Ectodermal cell (in vitro differentiated cells): ENCODE measurements at regions not wholly inside any gene's neighbourhood (a gene's known extent, or its start where the extent isn't known, plus 50 kb on each side); places are given as distances from the start of the nearest gene placed in this dataset.
"Not testable (repeated sequence)": the region's sequence is repeated elsewhere in the genome, so short reads cannot be mapped to it uniquely, and the experiment has no call there.

Experiments used
- H3K27ac ChIP-seq: 2 replicates; pipeline ENCODE4 v1.7.0; 2013; ENCODE audit warnings: mild to moderate bottlenecking, low read depth, low read length; ENCODE audit not compliant: insufficient read depth, poor library complexity, severe bottlenecking
- H3K27me3 ChIP-seq: 2 replicates; pipeline ENCODE4 v1.7.0; 2013; ENCODE audit warnings: mild to moderate bottlenecking, low read length; ENCODE audit not compliant: insufficient read depth, control insufficient read depth, poor library complexity, severe bottlenecking
- H3K36me3 ChIP-seq: one replicate; pipeline ENCODE4 v1.7.0; 2013; ENCODE audit warnings: low read length; ENCODE audit not compliant: control insufficient read depth, insufficient read depth
- H3K4me1 ChIP-seq: one replicate; pipeline ENCODE4 v1.7.0; 2013; ENCODE audit warnings: low read length; ENCODE audit not compliant: control insufficient read depth, insufficient read depth
- H3K4me3 ChIP-seq: 2 replicates; pipeline ENCODE4 v1.7.0; 2013; ENCODE audit warnings: low read depth, low read length, control low read depth; ENCODE audit not compliant: insufficient read depth
- H3K9me3 ChIP-seq: 2 replicates; pipeline ENCODE4 v1.7.0; 2013; ENCODE audit warnings: mild to moderate bottlenecking, low read length, moderate library complexity; ENCODE audit not compliant: control insufficient read depth
- WGBS, 2 experiments: methylation state at CpG; one replicate each; pipeline ENCODE4 v1.1.7; 2013; ENCODE audit warnings: missing lambda C conversion rate in 2 of 2; 5-methylcytosine and 5-hydroxymethylcytosine counted together

DNA sequence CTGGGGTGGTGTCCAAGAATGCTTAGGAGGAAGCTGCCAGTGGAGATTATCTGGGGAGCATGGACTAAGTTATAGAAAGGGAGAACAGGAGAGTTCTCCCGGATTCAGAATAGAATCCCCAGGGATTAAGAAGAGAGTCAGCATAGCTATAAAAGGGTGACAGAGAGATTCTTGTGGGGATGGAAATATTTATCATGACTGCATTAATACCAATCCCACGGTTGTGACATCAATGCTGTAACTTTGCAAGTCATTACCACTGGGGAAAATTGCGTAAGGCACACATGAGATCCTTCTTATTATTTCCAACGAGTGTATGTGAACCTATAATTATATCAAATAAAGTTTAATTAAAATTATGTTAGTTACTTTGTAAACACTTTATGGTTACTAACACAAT, 447.9 kb upstream of the TMEM132C start:
- no peak overlapping the region for H3K27ac ChIP-seq
- H3K4me1 ChIP-seq = peaks cover 7% of the 10 kb centered on the region
- no peak overlapping the region for H3K4me3 ChIP-seq
- no peaks in the 10 kb centered on the region for H3K27me3 ChIP-seq
- WGBS, 2 experiments = 94 to 100% methylated on average over 2 to 3 of the region's 4 CpGs
- no peaks in the 10 kb centered on the region for H3K36me3 ChIP-seq
- no peaks in the 10 kb centered on the region for H3K9me3 ChIP-seq

DNA sequence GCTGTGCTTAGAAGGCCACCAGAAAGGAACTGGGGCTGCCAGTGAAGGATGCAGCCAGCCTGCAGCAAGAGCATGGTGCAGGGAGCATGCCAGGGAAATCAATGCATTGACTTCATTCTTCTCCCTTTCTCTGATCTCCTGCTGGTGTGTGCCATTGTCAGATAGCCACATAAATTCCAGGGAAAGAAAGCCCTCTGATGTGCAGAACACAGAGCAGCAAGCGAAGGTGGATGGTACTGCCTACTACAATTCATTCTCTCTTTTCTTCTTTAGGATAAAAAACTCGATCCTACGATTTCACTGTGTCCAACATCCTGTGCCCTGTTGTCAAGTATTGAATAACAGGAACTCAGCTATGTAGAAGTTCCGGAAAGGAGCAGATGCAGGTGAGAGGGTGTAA, 446.7 kb upstream of the TMEM132C start:
- Histone ChIP-seq H3K4me1 (peaks cover 7% of the 10 kb centered on the region), H3K36me3 (no peaks in the 10 kb centered on the region), H3K9me3 (no peaks in the 10 kb centered on the region), H3K27me3 (no peaks in the 10 kb centered on the region), H3K27ac (no peak overlapping the region), H3K4me3 (no peak overlapping the region)
- 61 to 71% methylated on average over 4 of the region's 4 CpGs for WGBS, 2 experiments

DNA sequence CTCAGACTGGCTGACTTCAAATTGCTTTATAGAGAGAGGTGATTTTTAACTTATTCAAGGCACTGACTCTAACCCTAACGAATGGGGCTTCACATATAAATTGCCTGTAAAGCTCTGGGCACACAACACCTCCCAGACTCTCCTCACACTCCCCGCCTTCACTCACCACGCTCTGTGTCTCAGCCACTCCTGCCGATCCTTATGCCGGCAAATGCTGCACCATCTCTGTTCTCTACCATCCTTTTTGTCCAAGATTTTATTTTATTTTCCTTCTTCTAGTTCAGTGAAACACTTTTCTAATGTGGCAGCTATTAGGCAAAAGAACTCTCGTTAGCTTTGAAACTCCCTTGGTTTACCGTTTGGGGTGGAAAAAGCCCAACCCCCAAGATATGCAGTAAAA, 446.1 kb upstream of the TMEM132C start:
- Histone ChIP-seq H3K36me3 (no peaks in the 10 kb centered on the region), H3K27me3 (no peaks in the 10 kb centered on the region), H3K27ac (no peak overlapping the region), H3K4me3 (no peak overlapping the region), H3K9me3 (no peaks in the 10 kb centered on the region), H3K4me1 (peaks cover 7% of the 10 kb centered on the region)
- WGBS, 2 experiments = 87 to 92% methylated on average over 7 of the region's 7 CpGs

DNA sequence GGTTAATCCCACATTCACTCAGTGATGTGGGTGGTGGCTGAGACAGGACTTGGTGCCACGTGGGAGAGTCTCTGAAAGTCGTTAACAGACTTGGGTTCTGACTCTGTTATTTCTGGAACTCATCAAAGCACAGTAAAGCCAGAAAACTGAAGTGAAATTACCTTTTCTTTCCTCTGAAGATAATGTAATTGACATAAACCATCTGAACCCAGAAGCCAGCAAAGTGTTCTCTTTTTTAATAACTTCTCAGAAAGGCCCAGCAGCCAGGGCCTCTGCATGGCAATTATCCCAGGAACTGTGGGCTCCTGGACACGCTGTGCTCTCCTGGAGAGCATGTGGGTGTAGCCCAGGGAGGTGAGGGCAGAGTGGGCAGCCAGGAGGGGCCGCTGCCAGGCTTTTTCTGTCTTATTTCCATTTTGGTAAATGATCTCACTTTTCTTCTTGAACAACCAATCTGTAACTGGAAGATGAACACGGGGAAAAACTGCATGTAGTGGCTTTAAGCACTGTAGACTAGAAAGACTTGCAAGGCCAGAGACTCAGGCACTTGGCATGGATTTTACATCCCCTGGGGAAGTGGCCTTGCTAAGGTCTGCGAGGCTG, 444.1 kb upstream of the TMEM132C start:
- Histone ChIP-seq H3K27ac (no peak overlapping the region), H3K4me1 (peaks cover 7% of the 10 kb centered on the region), H3K27me3 (no peaks in the 10 kb centered on the region), H3K36me3 (no peaks in the 10 kb centered on the region), H3K9me3 (no peaks in the 10 kb centered on the region), H3K4me3 (no peak overlapping the region)
- 89 to 90% methylated on average over 6 of the region's 6 CpGs for WGBS, 2 experiments

DNA sequence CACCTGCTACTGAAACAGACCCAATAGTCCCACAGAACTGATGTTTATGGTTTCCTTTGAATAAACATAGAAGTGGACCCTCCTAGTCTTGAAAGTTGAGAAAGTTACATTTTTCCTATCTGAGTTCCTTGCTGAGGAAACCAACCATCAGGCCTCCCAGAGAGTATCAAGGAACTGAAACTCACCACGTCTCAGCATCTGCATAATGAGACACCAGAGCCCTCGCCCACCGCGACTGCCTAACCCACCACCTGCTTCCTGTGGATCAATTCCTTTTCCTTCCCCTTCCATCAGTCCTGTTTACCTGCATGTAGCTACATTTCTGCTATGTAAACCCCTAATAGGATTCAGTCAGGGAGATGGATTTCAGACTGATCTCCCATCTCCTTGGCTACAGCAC, 443.2 kb upstream of the TMEM132C start:
- WGBS, 2 experiments = 92 to 96% methylated on average over 4 of the region's 4 CpGs
- Histone ChIP-seq H3K4me1 (peaks cover 7% of the 10 kb centered on the region), H3K36me3 (no peaks in the 10 kb centered on the region), H3K27ac (no peak overlapping the region), H3K4me3 (no peak overlapping the region), H3K9me3 (no peaks in the 10 kb centered on the region), H3K27me3 (no peaks in the 10 kb centered on the region)

GRCh38 chr12:127829281-127830064, 437.5 kb upstream of the TMEM132C start:
- Histone ChIP-seq H3K9me3 (no peaks in the 10 kb centered on the region), H3K36me3 (no peaks in the 10 kb centered on the region), H3K27ac (no peak overlapping the region), H3K4me3 (no peak overlapping the region), H3K4me1 (no peaks in the 10 kb centered on the region), H3K27me3 (no peaks in the 10 kb centered on the region)
- whole genome bisulfite sequencing, 2 experiments = 88% methylated on average over 3 to 4 of the region's 5 CpGs

DNA sequence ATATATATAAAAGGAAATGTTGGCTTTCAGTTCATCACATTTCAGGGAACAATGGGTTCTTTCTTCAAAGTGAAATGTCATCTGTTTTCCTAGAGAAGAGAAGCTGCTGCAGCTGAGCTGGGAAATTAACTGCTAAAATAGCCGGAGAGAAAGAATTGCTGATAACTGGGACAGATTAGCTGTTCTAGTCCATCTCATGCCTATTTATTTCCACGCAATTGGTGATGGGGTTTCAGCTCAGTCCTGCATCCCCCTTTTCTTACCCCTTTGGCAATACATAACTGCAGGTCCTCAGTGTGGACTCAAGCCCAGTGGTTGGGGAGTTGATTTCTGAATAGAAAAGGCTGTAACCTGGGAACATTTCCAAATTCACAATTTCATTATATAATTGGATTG, 436.9 kb upstream of the TMEM132C start:
- H3K9me3 ChIP-seq = no peaks in the 10 kb centered on the region
- no peaks in the 10 kb centered on the region for H3K27me3 ChIP-seq
- H3K4me3 ChIP-seq = no peak overlapping the region
- no peaks in the 10 kb centered on the region for H3K36me3 ChIP-seq
- no peak overlapping the region for H3K27ac ChIP-seq
- no peaks in the 10 kb centered on the region for H3K4me1 ChIP-seq
- WGBS, 2 experiments = 95 to 100% methylated on average over 2 of the region's 2 CpGs

DNA sequence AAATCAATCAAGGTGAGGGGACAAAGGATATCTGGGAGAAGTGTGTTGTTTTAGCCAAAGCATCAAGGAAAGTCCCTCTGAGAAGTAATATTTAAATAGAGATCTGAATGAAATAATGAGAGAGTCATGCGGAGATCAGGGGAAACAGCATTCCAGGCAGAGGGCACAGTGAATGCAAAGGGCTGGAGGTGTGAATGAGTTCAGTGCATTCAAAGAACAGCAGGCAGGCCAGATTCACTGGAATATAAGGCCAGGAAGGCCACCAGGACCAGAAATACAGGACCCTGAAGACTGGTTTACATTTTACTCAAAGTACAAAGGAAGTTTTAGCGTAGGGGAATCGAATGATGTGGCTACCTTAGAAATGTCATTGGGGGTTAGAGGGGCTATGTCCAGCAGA, 436.2 kb upstream of the TMEM132C start:
- Histone ChIP-seq H3K27me3 (no peaks in the 10 kb centered on the region), H3K4me1 (no peaks in the 10 kb centered on the region), H3K27ac (no peak overlapping the region), H3K4me3 (no peak overlapping the region), H3K9me3 (no peaks in the 10 kb centered on the region), H3K36me3 (no peaks in the 10 kb centered on the region)
- 76 to 94% methylated on average over 3 of the region's 3 CpGs for WGBS, 2 experiments

DNA sequence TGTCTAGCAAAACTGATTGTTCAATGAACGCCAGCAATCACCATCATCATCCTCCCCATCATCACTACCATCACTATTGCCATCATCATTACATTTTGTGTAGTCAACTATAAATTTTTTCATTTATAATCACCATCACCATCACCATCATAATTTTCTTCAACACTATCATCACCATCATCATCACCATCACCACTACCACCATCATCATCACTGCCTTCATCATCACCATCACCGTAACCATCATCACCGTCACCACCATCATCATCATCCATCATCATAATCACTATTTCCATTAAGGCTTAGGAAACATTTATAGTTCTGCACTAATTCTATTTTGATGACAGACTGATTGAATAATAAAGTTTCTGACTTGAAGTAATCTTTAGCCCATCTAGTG, 434.8 kb upstream of the TMEM132C start:
- H3K27ac ChIP-seq = no peak overlapping the region
- 90 to 99% methylated on average over 3 of the region's 3 CpGs for WGBS, 2 experiments
- no peak overlapping the region for H3K4me3 ChIP-seq
- no peaks in the 10 kb centered on the region for H3K36me3 ChIP-seq
- H3K27me3 ChIP-seq = no peaks in the 10 kb centered on the region
- no peaks in the 10 kb centered on the region for H3K9me3 ChIP-seq
- no peaks in the 10 kb centered on the region for H3K4me1 ChIP-seq

- H3K4me1 ChIP-seq, H3K4me3 ChIP-seq, H3K27ac ChIP-seq, H3K36me3 ChIP-seq, H3K9me3 ChIP-seq, H3K27me3 ChIP-seq: not testable (repeated sequence)
- 88 to 90% methylated on average over 4 of the region's 4 CpGs for WGBS, 2 experiments
Measured at GRCh38 chr12:127836802-127837201, 430.2 kb upstream of the TMEM132C start.
